IMR-90 (cell line): ENCODE measurements at regions not wholly inside any gene's neighbourhood (a gene's known extent, or its start where the extent isn't known, plus 50 kb on each side); places are given as distances from the start of the nearest gene placed in this dataset.

Source experiments
- ATAC-seq: fragments of 200-7000 bp; cut with Tn5 transposase; 2 replicates; pipeline ENCODE4 v1.9.1; 2020; ENCODE audit warnings: low read depth, mild to moderate bottlenecking, moderate library complexity
- BruUV-seq: library from RNA; stranded (reverse); fragments of 400-500 nt; replicated peaks from 2 replicates; lab custom pipeline; 2021; lab: Mats Ljungman, UMichigan
- CTCF ChIA-PET: fragments of 300-600 bp; formaldehyde crosslinking; extraction: SDS; loops from one replicate; lab custom pipeline; 2021; ENCODE audit warnings: antibody characterized with exemption; lab: Yijun Ruan, JAX
- POLR2A ChIA-PET: fragments of 300-600 bp; sonication (Branson Sonifier 250); formaldehyde crosslinking; loops from one replicate; lab custom pipeline; 2022; ENCODE audit warnings: antibody characterized with exemption; ENCODE audit not compliant: unreplicated experiment; lab: Charles Lee
- DNase-seq: peaks from one replicate; pipeline ENCODE4 v3.0.0; 2013
- H2AFZ ChIP-seq: replicated peaks from 2 replicates; pipeline ENCODE3; 2013; ENCODE audit warnings: low read length, mild to moderate bottlenecking; ENCODE audit not compliant: poor library complexity
- H2AK5ac ChIP-seq: 2 replicates; pipeline ENCODE4 v1.6.1; 2013; ENCODE audit warnings: low read depth, low read length, inconsistent platforms
- H2AK9ac ChIP-seq: replicated peaks from 2 replicates; pipeline ENCODE3; 2013; ENCODE audit warnings: mild to moderate bottlenecking, low read depth, low read length, moderate library complexity; ENCODE audit not compliant: poor library complexity
- H2BK120ac ChIP-seq: 2 replicates; pipeline ENCODE4 v1.6.1; 2013; ENCODE audit warnings: low read depth, low read length, inconsistent platforms
- H2BK15ac ChIP-seq: 3 replicates; pipeline ENCODE4 v1.6.1; 2013; ENCODE audit warnings: low read depth, low read length, inconsistent platforms
- H2BK20ac ChIP-seq: 2 replicates; pipeline ENCODE4 v1.6.1; 2013; ENCODE audit warnings: low read depth, mild to moderate bottlenecking, inconsistent platforms, low read length, moderate library complexity
- H2BK5ac ChIP-seq: 2 replicates; pipeline ENCODE4 v1.6.1; 2013; ENCODE audit warnings: mild to moderate bottlenecking, low read depth, low read length, inconsistent platforms; ENCODE audit not compliant: poor library complexity, severe bottlenecking
- H3K14ac ChIP-seq: replicated peaks from 2 replicates; pipeline ENCODE4 v1.6.1; 2013; ENCODE audit warnings: low read depth, low read length, inconsistent platforms
- H3K18ac ChIP-seq: 2 replicates; pipeline ENCODE4 v1.6.1; 2013; ENCODE audit warnings: low read depth, low read length, control low read depth
- H3K23ac ChIP-seq: 2 replicates; pipeline ENCODE4 v1.6.1; 2013; ENCODE audit warnings: low read depth, low read length, inconsistent platforms
- H3K27ac ChIP-seq: 2 replicates; pipeline ENCODE4 v1.5.1; 2013; ENCODE audit warnings: mild to moderate bottlenecking, control low read depth, low read length; ENCODE audit not compliant: insufficient read depth
- H3K27me3 ChIP-seq: 2 replicates; pipeline ENCODE4 v1.6.1; 2013; ENCODE audit warnings: low read length; ENCODE audit not compliant: control insufficient read depth, insufficient read depth
- H3K36me3 ChIP-seq: 2 replicates; pipeline ENCODE4 v1.6.1; 2013; ENCODE audit warnings: low read length, mixed read lengths; ENCODE audit not compliant: control insufficient read depth, insufficient read depth
- H3K4ac ChIP-seq: 2 replicates; pipeline ENCODE4 v1.6.1; 2013; ENCODE audit warnings: low read depth, low read length, inconsistent platforms
- H3K4me1 ChIP-seq: 2 replicates; pipeline ENCODE4 v1.6.1; 2013; ENCODE audit warnings: low read length, mixed read lengths; ENCODE audit not compliant: control insufficient read depth, insufficient read depth
- H3K4me2 ChIP-seq: 2 replicates; pipeline ENCODE4 v1.6.1; 2013; ENCODE audit warnings: low read depth, mild to moderate bottlenecking, control low read depth, low read length, moderate library complexity
- H3K4me3 ChIP-seq: 2 replicates; pipeline ENCODE4 v1.5.1; 2013; ENCODE audit warnings: low read depth, mild to moderate bottlenecking, control low read depth, low read length, moderate library complexity; ENCODE audit not compliant: insufficient read depth
- H3K56ac ChIP-seq: 2 replicates; pipeline ENCODE4 v1.6.1; 2013; ENCODE audit warnings: low read length, inconsistent platforms; ENCODE audit not compliant: insufficient read depth; ENCODE audit errors: extremely low read depth
- H3K79me1 ChIP-seq, 2 experiments: 2 replicates each; pipeline ENCODE4 v1.6.1; 2013; ENCODE audit warnings: low read length in 2 of 2, inconsistent platforms in 1 of 2, low read depth in 1 of 2
- H3K9ac ChIP-seq: 2 replicates; pipeline ENCODE4 v1.6.1; 2013; ENCODE audit warnings: low read depth, low read length, control low read depth
- H3K9me1 ChIP-seq: 2 replicates; pipeline ENCODE4 v1.6.1; 2013; ENCODE audit warnings: low read length, inconsistent platforms; ENCODE audit not compliant: insufficient read depth
- H3K9me3 ChIP-seq: 2 replicates; pipeline ENCODE4 v1.6.1; 2013; ENCODE audit warnings: low read length; ENCODE audit not compliant: control insufficient read depth, insufficient read depth
- H4K20me1 ChIP-seq: 2 replicates; pipeline ENCODE4 v1.6.1; 2013; ENCODE audit warnings: low read length, inconsistent platforms; ENCODE audit not compliant: insufficient read depth
- H4K5ac ChIP-seq: 2 replicates; pipeline ENCODE4 v1.6.1; 2013; ENCODE audit warnings: mild to moderate bottlenecking, low read depth, low read length, control low read depth
- H4K8ac ChIP-seq, 2 experiments: 2 replicates each; pipeline ENCODE4 v1.6.1; 2013; ENCODE audit warnings: low read depth in 2 of 2, low read length in 2 of 2, control low read depth in 1 of 2, inconsistent platforms in 1 of 2
- H4K91ac ChIP-seq: 2 replicates; pipeline ENCODE4 v1.6.1; 2013; ENCODE audit warnings: low read depth, low read length, inconsistent platforms; ENCODE audit not compliant: insufficient read depth
- CEBPB ChIP-seq: IDR thresholded peaks from 2 replicates; pipeline ENCODE4 v1.6.1; 2012; ENCODE audit warnings: low read depth, low read length, improper control_type of control experiment
- FOS ChIP-seq: fragments of 150-350 bp; IDR thresholded peaks from 2 replicates; pipeline ENCODE4 v1.6.1; 2016; ENCODE audit warnings: low read depth, low read length
- MXI1 ChIP-seq: IDR thresholded peaks from 2 replicates; pipeline ENCODE4 v1.6.1; 2012; ENCODE audit warnings: low read depth, mild to moderate bottlenecking, low read length, moderate library complexity, borderline replicate concordance
- POLR2A ChIP-seq: IDR thresholded peaks from 2 replicates; pipeline ENCODE4 v1.6.1; 2012; ENCODE audit warnings: mild to moderate bottlenecking, low read depth, low read length
- RCOR1 ChIP-seq: IDR thresholded peaks from 2 replicates; pipeline ENCODE4 v1.6.1; 2012; ENCODE audit warnings: mild to moderate bottlenecking, low read length, improper control_type of control experiment; ENCODE audit not compliant: insufficient replicate concordance
- RFX5 ChIP-seq: IDR thresholded peaks from 2 replicates; pipeline ENCODE4 v1.8.0; 2012; ENCODE audit warnings: low read depth, mild to moderate bottlenecking, low read length, moderate library complexity
- WGBS, 2 experiments: methylation state at CpG; one replicate each; pipeline versions ENCODE4 v1.1.5 to v1.1.7; 2013; ENCODE audit warnings: missing lambda C conversion rate in 2 of 2; ENCODE audit not compliant: insufficient read length in 1 of 2; ENCODE audit errors: extremely low coverage in 2 of 2; 5-methylcytosine and 5-hydroxymethylcytosine counted together
- dilution Hi-C: fragments of 300-500 bp; cut with HindIII; formaldehyde crosslinking; loops from one replicate; pipeline ENCODE4 v1.14.3; 2018; ENCODE audit warnings: low sequenced_read_pairs; ENCODE audit not compliant: unreplicated experiment
- in situ Hi-C: fragments of 300-500 bp; cut with MboI; formaldehyde crosslinking; loops from 3 replicates; pipeline ENCODE4 v1.14.3; 2019; ENCODE audit warnings: low sequenced_read_pairs, inconsistent platforms, mixed read lengths
- intact Hi-C: fragments of 100-400 bp; cut with micrococcal nuclease; formaldehyde crosslinking; loops from 2 replicates; pipeline ENCODE4 v1.10.0; 2022
- TF ChIP-seq, protein P1 (sequence below): fragments of 150-350 bp; IDR thresholded peaks from 2 replicates; pipeline ENCODE4 v1.6.1; 2017; ENCODE audit warnings: mild to moderate bottlenecking, antibody characterized with exemption, low read length, low read depth

DNA sequence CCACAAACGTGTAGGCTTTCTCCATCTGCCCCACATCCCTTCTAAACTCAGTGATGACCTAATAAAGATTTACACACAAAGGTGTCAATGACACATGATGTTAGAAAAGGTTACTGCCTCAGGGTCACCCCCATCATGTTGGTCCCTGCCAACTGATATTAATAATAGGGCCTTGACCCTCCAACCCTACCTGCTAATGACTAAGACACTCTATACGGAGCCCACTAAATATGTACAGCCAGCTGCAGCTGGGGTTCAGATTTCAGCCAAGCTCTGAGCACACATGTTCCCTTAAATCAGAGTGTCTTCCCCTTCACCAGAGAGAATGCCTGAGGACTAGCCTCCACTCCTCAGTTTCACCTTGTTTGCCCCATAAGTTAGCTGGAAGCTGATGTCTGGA lies 67.4 kb upstream of the SNRPB2 start:
- H2BK120ac ChIP-seq, result no peak overlapping the region
- H4K8ac ChIP-seq, result no peak overlapping the region
- dilution Hi-C loops (no loop called here), intact Hi-C loops (no loop called here), in situ Hi-C loops (no loop called here)
- H3K27ac ChIP-seq, result no peak overlapping the region
- H3K4me1 ChIP-seq, result no peaks in the 10 kb centered on the region
- no peak overlapping the region for H2AK9ac ChIP-seq
- H3K9ac ChIP-seq, result no peak overlapping the region
- H2AK5ac ChIP-seq, result no peak overlapping the region
- no TSS peak for BruUV-seq
- H3K56ac ChIP-seq, result no peak overlapping the region
- H3K79me1 ChIP-seq, result no peaks in the 10 kb centered on the region
- H4K91ac ChIP-seq, result no peak overlapping the region
- TF ChIP-seq FOS (no peak), RCOR1 (no peak), RFX5 (no peak), MXI1 (no peak), POLR2A (no peak), CEBPB (no peak)
- TF ChIP-seq, protein P1, sequence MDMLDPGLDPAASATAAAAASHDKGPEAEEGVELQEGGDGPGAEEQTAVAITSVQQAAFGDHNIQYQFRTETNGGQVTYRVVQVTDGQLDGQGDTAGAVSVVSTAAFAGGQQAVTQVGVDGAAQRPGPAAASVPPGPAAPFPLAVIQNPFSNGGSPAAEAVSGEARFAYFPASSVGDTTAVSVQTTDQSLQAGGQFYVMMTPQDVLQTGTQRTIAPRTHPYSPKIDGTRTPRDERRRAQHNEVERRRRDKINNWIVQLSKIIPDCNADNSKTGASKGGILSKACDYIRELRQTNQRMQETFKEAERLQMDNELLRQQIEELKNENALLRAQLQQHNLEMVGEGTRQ, result no peak
- no peak overlapping the region for H2BK5ac ChIP-seq
- no peak overlapping the region for H4K5ac ChIP-seq
- H4K20me1 ChIP-seq, result no peaks in the 10 kb centered on the region
- ChIA-PET CTCF (no interaction called here), POLR2A (no interaction called here)
- H2BK15ac ChIP-seq, result no peak overlapping the region
- H3K9me1 ChIP-seq, result no peaks in the 10 kb centered on the region
- H3K18ac ChIP-seq, result no peak overlapping the region
- H3K23ac ChIP-seq, result no peak overlapping the region
- H3K4me3 ChIP-seq, result no peak overlapping the region
- no peak for DNase-seq
- 20% methylated on average over 1 of the region's 2 CpGs; no CpG with 5 or more reads in 1 of the 2 experiments for WGBS, 2 experiments
- no peaks in the 10 kb centered on the region for H3K9me3 ChIP-seq
- H2BK20ac ChIP-seq, result no peak overlapping the region
- H3K14ac ChIP-seq, result no peak overlapping the region
- no peak overlapping the region for H3K4ac ChIP-seq
- no peak overlapping the region for H3K4me2 ChIP-seq
- no peak for ATAC-seq
- H2AFZ ChIP-seq, result no peak overlapping the region
- no peaks in the 10 kb centered on the region for H3K27me3 ChIP-seq
- H3K36me3 ChIP-seq, result no peaks in the 10 kb centered on the region
